AG09319 (cell line): ENCODE measurements at regions not wholly inside any gene's neighbourhood (a gene's known extent, or its start where the extent isn't known, plus 50 kb on each side); places are given as distances from the start of the nearest gene placed in this dataset.

Experiments used
- DNase-seq: peaks from one replicate; pipeline ENCODE4 v3.0.0-alpha.2; 2010; ENCODE audit warnings: low read depth; ENCODE audit errors: extremely low read depth
- TF ChIP-seq, protein P1 (sequence below): IDR thresholded peaks from 2 replicates; pipeline ENCODE4 v1.5.1; 2011; ENCODE audit warnings: low read depth, mild to moderate bottlenecking, inconsistent platforms, low read length, moderate library complexity

GRCh38 chr10:59563531-59563930 lies 146.1 kb downstream of the SLC16A9 start:
- TF ChIP-seq, protein P1, sequence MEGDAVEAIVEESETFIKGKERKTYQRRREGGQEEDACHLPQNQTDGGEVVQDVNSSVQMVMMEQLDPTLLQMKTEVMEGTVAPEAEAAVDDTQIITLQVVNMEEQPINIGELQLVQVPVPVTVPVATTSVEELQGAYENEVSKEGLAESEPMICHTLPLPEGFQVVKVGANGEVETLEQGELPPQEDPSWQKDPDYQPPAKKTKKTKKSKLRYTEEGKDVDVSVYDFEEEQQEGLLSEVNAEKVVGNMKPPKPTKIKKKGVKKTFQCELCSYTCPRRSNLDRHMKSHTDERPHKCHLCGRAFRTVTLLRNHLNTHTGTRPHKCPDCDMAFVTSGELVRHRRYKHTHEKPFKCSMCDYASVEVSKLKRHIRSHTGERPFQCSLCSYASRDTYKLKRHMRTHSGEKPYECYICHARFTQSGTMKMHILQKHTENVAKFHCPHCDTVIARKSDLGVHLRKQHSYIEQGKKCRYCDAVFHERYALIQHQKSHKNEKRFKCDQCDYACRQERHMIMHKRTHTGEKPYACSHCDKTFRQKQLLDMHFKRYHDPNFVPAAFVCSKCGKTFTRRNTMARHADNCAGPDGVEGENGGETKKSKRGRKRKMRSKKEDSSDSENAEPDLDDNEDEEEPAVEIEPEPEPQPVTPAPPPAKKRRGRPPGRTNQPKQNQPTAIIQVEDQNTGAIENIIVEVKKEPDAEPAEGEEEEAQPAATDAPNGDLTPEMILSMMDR, result no peak

GRCh38 chr10:59562126-59562525 lies 147.5 kb downstream of the SLC16A9 start:
- DNase-seq, result no peak
- TF ChIP-seq, protein P1, result no peak

More at GRCh38 chr10:59563531-59563930, 146.1 kb downstream of the SLC16A9 start:
- no peak for DNase-seq

- DNase-seq, result no peak
- TF ChIP-seq, protein P1, result no peak
Measured at GRCh38 chr10:59561477-59562121, 148.1 kb downstream of the SLC16A9 start.

- TF ChIP-seq, protein P1, result no peak
- DNase-seq, result no peak
Measured at GRCh38 chr10:59560990-59561389, 148.7 kb downstream of the SLC16A9 start.

GRCh38 chr10:59560161-59560560 lies 149.5 kb downstream of the SLC16A9 start:
- no peak for DNase-seq
- TF ChIP-seq, protein P1, result no peak

- no peak for DNase-seq
- TF ChIP-seq, protein P1, result no peak
Measured at GRCh38 chr10:59558066-59558465, 151.6 kb downstream of the SLC16A9 start.

DNA sequence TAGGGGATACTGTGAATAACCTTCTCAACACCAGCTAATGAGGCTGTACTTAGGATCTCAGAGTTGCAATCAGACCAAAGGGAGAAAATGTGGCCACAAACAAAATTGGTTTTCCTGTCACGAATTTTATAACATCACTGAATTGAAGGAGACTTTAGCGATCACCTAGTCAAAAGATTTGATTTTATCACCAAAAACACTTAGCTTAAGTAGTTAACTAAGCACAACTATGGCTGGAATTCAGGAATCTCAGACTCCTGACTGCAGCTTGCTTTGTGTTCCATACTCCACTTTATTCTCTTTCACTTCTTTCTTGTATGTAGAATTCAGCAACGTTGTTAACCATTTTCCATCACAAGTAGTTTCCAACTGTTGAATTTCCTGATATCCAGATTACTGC lies 152.0 kb downstream of the SLC16A9 start:
- TF ChIP-seq, protein P1, result no peak
- no peak for DNase-seq
